Stimulated activated CD4-positive, alpha-beta T cell treated with anti-CD3 and anti-CD28 coated beads, Interleukin-1b, Interleukin-23, amount 100 ng/mL, for 4 hours (primary cell): ENCODE measurements at regions not wholly inside any gene's neighbourhood (a gene's known extent, or its start where the extent isn't known, plus 50 kb on each side); places are given as distances from the start of the nearest gene placed in this dataset.
A peak's percentile ranks its signal among the peaks of the same experiment; 100 is the strongest.
"Not testable (repeated sequence)": the region's sequence is repeated elsewhere in the genome, so short reads cannot be mapped to it uniquely, and the experiment has no call there.

ENCODE experiments used
- DNase-seq, 2 donors: peaks; one replicate each; pipeline ENCODE4 v3.0.0-alpha.2; 2020; ENCODE audit warnings: low read depth in 2 of 2

DNA sequence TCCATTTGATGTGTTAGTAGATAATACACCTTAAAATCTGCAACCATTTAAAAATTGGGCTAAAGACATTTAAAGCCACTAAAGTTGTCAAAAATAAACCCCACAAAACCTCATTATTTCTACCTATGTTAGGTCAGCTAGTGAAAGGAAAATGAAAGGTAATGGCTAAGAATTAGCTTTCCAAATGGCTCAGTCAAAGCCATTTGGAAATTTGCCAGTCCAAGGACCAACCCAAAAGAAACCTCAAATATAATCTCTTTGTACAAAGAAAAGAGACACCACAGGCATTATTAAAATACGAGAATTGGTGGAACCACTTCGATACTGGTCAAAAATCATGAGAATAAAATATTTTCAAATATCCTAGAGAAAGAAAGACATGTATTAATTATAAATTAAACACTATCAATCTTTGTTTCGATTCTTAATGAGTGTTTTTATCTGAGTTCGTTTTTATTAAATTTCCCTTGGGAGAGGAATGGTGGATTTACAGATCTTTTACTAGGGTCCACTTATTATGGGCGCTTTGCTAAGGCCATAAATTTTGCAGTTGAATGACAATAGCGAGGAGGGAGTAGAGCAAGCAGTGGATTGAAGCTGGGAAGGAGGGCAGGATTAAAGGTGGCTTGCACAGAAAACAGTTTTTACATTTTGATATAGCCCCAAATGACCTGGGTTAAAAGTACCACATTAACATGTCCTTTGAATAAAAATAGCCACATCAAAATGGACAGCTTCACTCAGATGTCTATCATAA is 116.8 kb upstream of the SHB start:
- no peak for DNase-seq

DNA sequence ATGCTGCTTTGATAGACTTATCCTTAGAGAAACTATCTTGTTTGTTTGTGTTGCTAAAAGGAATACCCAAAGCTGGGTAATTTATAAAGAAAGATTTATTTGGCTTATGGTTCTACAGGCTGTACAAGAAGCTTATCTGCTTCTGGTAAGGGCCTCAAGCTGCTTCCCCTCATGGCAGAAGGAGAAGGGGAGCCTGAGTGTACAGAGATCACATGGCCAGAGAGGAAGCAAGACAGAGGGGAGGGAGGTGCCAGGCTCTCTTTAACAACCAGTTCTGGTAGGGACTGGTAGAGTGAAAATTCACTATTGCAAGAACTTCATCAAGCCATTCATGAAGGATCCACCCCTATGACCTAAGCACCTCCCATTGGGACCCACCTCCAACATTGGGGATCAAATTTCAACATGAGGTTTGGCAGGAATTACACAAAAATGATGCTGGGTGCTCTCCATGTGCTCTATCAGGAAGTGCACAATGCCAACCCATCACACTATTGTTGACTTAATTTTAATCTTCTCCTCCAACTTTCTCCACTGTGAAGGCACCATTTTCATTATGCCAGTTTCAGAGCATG is 115.1 kb upstream of the SHB start:
- DNase-seq: no peak

DNA sequence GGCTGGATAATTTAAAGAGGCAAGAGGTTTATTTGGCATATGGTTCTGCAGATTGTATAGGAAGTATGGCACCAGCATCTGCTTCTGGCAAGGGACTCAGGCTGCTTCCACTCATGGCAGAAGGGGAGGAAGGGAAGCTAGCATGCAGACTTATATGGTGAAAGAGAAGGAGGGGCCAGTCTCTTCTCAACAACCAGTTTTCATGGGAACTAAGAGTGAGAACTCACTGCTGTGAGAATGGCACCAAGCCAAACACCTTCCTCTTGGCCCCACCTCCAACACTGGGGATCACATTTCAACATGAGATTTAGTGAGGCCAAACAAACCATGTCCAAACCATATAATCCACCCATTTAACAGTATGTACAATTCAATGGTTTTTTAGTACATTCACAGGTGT is 113.3 kb upstream of the SHB start:
- no peak for DNase-seq

DNA sequence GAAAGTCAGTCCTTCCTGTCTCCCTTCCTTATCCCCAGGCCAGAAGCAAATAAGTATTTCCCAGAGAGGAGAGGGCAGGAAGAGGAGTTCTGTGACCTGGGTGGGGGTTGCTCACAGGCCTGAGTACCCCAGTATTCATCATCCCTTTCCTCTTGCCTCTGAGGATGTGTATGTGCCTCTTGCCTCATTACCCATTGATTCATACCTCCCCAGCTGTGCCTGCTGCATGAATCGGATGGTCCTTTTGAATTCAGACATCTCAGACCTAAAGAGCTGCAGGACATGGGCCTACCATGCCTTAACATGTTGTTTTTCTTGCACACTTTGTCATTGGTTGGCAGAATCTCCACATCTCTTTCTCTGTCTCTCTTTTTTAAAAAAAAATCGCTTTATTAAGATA is 112.8 kb upstream of the SHB start:
- no peak for DNase-seq

GRCh38 chr9:38181232-38181631 is 112.2 kb upstream of the SHB start:
- DNase-seq: no peak

- no peak for DNase-seq
Measured at GRCh38 chr9:38180656-38181055, 111.6 kb upstream of the SHB start.

DNA sequence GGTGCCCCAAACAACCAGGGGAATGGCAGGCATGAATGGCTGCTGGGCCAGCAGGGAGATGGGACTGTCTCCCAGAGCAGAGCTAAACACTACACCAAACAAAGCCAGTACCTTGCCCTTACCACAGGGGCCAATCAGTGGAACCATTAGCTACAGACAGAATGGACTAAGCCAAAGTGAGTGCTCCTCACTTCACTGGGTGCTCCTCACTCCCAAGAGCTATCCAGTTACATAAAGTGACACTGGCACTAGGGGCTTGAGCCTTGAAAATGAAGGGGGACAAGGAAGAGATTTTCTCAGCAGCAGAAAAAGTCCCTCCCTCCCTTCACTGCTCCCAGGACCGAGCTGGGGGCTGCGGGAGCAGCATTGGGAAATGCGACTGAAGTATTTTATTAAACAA is 110.9 kb upstream of the SHB start:
- DNase-seq: no peak

GRCh38 chr9:38178237-38178636 is 109.2 kb upstream of the SHB start:
- DNase-seq: no peak

GRCh38 chr9:38177680-38178079 is 108.7 kb upstream of the SHB start:
- DNase-seq: no peak

DNA sequence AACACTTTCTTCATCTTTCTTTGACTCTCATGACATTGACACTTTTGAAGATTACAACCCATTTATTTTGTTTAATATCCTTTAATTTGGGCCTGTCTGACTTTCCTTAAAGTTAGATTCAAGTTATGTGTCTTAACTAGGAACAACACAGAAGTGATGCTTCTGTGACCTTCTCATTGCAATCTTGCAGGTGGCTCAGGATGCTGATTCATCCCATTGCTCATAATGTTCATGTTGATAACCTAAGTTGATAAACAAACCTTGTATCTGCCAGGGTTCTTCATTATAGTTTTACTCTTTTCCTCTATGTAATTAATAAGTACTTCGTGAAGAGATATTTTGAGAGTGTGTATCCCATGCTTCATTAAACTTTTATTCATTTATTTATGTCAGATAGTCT is 107.2 kb upstream of the SHB start:
- DNase-seq: no peak

DNA sequence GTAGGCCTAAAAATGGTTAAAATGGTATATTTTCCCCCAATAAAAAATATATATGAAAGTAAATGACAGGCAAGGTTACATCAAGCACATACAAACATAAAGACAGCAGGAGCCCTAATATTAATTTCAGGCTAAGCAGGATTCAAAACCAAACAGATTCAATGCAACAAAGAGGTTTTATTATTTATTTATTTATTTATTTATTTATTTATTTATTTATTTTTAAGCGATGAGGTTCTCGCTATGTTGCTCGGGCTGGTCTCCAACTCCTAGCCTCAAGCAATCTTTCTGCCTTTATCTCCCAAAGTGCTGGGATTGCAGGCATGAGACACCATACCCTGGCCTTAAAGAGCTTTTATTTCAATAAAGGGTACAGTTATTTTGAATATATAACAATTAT is 106.4 kb upstream of the SHB start:
- no peak for DNase-seq

- DNase-seq: no peak
Measured at GRCh38 chr9:38172586-38172985, 103.6 kb upstream of the SHB start.

GRCh38 chr9:38171926-38172325 is 102.9 kb upstream of the SHB start:
- DNase-seq: no peak

GRCh38 chr9:38171538-38171884 is 102.5 kb upstream of the SHB start:
- no peak for DNase-seq

DNA sequence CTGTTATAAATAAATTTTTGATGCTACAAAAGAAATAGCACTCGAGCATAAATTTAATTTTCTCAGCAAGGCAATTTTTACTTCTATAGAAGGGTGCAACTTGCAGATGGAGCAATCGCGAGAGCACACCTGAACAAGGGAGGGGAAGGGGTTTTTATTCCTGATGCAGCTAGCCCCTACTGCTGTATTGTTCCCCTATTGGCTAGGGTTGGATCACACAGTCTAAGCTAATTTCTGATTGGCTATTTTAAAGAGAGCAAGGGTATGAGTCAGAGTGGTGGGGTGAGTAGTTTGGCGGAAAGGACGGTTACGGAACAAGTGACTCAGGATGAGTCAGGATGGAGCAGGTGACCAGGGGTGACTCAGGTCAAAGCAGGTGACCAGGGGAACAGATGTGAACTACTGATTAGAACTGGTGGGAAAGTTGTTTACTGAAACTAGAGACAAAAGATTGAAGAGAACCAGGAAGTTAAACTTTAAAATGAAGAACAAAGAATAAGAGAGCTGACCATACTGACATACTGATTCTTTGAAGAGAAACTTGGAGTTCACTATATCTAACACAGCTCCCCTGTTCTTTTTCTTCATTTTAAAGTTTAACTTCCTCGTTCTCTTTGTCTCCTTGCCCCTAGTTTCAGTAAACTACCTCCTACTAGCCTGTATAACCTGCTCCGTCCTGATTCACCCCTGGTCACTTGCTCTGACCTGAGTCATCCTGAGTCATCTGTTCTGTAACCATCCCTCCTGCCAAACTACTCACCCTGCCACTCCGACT is 101.9 kb upstream of the SHB start:
- not testable (repeated sequence) for DNase-seq

DNA sequence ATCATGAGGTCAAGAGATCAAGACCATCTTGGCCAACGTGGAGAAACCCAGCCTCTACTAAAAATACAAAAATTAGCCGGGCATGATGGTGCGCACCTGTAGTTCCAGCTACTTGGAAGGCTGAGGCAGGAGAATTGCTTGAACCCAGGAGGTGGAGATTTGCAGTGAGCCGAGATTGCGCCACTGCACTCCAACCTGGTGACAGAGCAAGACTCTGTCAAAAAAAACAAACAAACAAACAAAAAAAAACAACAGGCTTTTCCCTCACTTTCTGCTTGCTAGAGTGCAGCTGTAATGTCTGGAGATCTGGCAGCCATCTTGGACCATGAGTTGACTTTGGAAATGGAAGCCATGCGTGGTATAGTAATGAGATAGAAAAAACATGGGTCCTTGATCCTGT is 101.1 kb upstream of the SHB start:
- not testable (repeated sequence) for DNase-seq

GRCh38 chr9:38166501-38166900 is 97.5 kb upstream of the SHB start:
- DNase-seq: no peak

DNA sequence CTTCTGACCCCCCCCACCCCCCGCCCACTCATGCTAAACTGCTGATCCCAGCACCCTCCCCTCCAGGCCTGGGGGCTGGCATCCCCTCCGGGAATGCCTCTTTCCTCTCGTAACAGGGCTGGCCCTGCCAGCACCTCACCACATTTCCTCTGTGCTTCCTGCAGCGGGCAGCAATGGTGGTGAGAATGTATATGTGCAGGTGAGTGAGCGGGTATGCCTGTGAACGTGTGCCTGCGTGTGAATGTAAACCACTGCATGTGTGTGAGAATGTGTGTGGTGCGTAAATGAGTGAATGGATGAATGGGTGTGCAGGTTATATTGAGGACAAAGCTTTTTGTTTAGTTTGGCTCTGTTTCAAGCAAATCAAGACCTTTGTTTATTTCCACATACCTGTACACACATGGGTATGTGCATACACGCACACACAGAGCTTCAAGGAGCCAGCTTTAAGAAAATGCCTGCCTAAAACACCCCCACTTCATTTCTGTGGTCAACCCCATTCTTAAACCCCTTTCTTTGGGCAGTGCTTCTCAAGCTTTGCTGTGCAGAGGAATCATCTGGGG is 95.7 kb upstream of the SHB start:
- DNase-seq: no peak

DNA sequence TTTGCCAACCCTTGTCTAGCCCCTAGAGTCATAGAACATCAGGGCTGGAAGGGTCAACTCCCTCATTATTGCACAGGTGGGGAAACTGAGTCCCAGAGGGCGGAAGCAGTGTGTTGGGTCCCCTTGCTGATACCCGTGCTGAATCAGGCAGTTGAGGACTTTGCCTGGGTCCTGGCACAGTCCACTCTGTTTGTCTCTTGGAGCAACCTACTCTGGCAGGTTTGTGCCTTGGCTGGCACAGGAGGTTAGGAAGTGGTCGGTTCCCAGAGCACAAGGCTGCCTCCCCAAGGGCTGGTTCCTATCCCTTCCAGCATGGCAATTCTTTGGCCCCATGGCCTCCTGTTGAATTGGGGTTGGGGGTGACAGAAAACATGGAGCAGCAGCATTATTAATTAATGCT is 94.5 kb upstream of the SHB start:
- no peak for DNase-seq

- no peak for DNase-seq
Measured at GRCh38 chr9:38162332-38163211, 93.5 kb upstream of the SHB start.

DNA sequence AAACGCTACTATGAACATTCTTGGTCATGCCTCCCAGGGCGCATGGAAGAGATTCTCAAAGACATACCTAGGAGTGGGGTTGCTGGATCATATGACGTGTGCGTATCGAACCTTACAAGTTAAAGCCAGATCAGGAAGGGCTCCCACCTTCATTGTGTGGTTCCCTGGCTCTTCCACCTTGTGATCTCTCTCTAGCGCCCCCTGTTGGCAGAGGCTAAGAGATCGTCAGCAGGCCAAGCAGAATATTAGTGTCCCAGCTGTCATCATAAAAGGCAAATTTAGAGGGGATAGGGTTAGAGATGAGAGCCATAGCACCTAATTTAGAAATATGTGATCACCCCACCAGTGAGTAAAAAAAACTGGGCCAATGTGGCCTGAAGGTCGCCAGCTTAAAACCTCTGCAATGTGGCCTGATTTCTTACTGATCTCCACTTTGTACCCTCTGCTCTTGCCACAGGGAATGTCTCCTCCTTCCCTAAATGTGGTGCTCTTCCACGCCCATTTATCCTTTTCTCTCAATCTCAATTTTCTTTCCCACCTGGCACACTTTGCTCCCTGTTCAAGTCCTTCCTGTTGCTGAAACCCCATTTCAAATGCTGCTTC is 91.7 kb upstream of the SHB start:
- peak; percentile 46 to 60 for DNase-seq
